GM12878 (cell line): ENCODE measurements at regions not wholly inside any gene's neighbourhood (a gene's known extent, or its start where the extent isn't known, plus 50 kb on each side); places are given as distances from the start of the nearest gene placed in this dataset.

ENCODE experiments used
- BRCA1 ChIP-seq: IDR thresholded peaks from 2 replicates; pipeline ENCODE4 v1.6.1; 2011; ENCODE audit warnings: low read depth, low read length, improper control_type of control experiment
- CTCF ChIP-seq, 3 experiments: IDR thresholded peaks in 2 of 3; conservative IDR thresholded peaks in 1 of 3; 2 replicates each; pipeline ENCODE4 v1.5.1; 2011; ENCODE audit warnings: low read depth in 3 of 3, low read length in 3 of 3, mild to moderate bottlenecking in 3 of 3, control low read depth in 2 of 3, moderate library complexity in 2 of 3, inconsistent platforms in 1 of 3, mixed read lengths in 1 of 3; ENCODE audit not compliant: control insufficient read depth in 2 of 3, insufficient read depth in 1 of 3; ENCODE audit errors: extremely low read depth in 1 of 3
- DPF2 ChIP-seq: fragments of 450-650 bp; IDR thresholded peaks from 2 replicates; pipeline ENCODE4 v1.6.1; 2017; ENCODE audit warnings: mild to moderate bottlenecking
- EP300 ChIP-seq, 2 experiments: fragments of 150-350 bp in 1 of 2; IDR thresholded peaks; 2 replicates each; pipeline ENCODE4 v1.6.1; 2011 to 2012; ENCODE audit warnings: low read depth in 2 of 2, low read length in 2 of 2, borderline replicate concordance in 1 of 2, improper control_type of control experiment in 1 of 2, inconsistent platforms in 1 of 2; ENCODE audit not compliant: control insufficient read depth in 1 of 2
- MAX ChIP-seq: IDR thresholded peaks from 2 replicates; pipeline ENCODE4 v1.6.1; 2012; ENCODE audit warnings: low read depth, low read length, improper control_type of control experiment
- NR2F1 ChIP-seq: fragments of 450-650 bp; conservative IDR thresholded peaks from 2 replicates; pipeline ENCODE4 v1.6.1; 2017; ENCODE audit warnings: mild to moderate bottlenecking
- POLR2A ChIP-seq: IDR thresholded peaks from 2 replicates; pipeline ENCODE4 v1.6.1; 2011; ENCODE audit warnings: low read depth, mild to moderate bottlenecking, low read length
- POLR2AphosphoS2 ChIP-seq: IDR thresholded peaks from 2 replicates; pipeline ENCODE4 v1.6.1; 2011; ENCODE audit warnings: low read depth, mild to moderate bottlenecking, low read length, improper control_type of control experiment, moderate library complexity
- RFX5 ChIP-seq: IDR thresholded peaks from 2 replicates; pipeline ENCODE4 v1.6.1; 2011; ENCODE audit warnings: low read depth, low read length, improper control_type of control experiment
- TAF1 ChIP-seq: IDR thresholded peaks from 2 replicates; pipeline ENCODE4 v1.6.1; 2011; ENCODE audit warnings: mild to moderate bottlenecking, low read depth, low read length, borderline replicate concordance
- YY1 ChIP-seq: IDR thresholded peaks from 2 replicates; pipeline ENCODE4 v1.6.1; 2011; ENCODE audit warnings: low read depth, mild to moderate bottlenecking, low read length
- ZBTB11 ChIP-seq: fragments of 450-650 bp; formaldehyde crosslinking; IDR thresholded peaks from 2 replicates; pipeline ENCODE4 v1.5.0; 2022; ENCODE audit warnings: mild to moderate bottlenecking, missing genetic modification characterization

GRCh38 chrX:118189000-118189399 lies 72.4 kb upstream of the KLHL13 start:
- TF ChIP-seq CTCF (IDR thresholded peaks at IDR 0.05 in 2 of 3, conservative IDR thresholded peaks at IDR 0.05 in 1 of 3; ENCODE audit: control insufficient read depth in 2 of 3, extremely low read depth in 1 of 3, insufficient read depth in 1 of 3, low read depth in 3 of 3, low read length in 3 of 3) (no peak), EP300 (IDR thresholded peaks at IDR 0.05; ENCODE audit: borderline replicate concordance in 1 of 2, control insufficient read depth in 1 of 2, low read depth in 2 of 2, low read length in 2 of 2) (no peak), POLR2AphosphoS2 (no peak), NR2F1 (no peak), DPF2 (no peak), YY1 (no peak), TAF1 (no peak), RFX5 (no peak), MAX (no peak), ZBTB11 (no peak), POLR2A (no peak), BRCA1 (no peak)
